GM23338 (cell line): ENCODE measurements at regions not wholly inside any gene's neighbourhood (a gene's known extent, or its start where the extent isn't known, plus 50 kb on each side); places are given as distances from the start of the nearest gene placed in this dataset.

Experiments
- ATAC-seq: fragments of 200-7000 bp; cut with Tn5 transposase; 3 replicates; pipeline ENCODE4 v1.9.1; 2020
- DNase-seq: peaks from one replicate; pipeline ENCODE4 v3.0.0-alpha.2; 2015; ENCODE audit warnings: low spot score
- H2AFZ ChIP-seq: fragments of 200-600 bp; sonication (generic); 2 replicates; pipeline ENCODE4 v1.8.0; 2016; ENCODE audit warnings: antibody characterized with exemption, mild to moderate bottlenecking, moderate library complexity
- H3F3A ChIP-seq: fragments of 200-600 bp; sonication (generic); replicated peaks from 2 replicates; pipeline ENCODE4 v1.8.0; 2017; ENCODE audit warnings: antibody characterized with exemption, mixed run types, low read depth
- H3K27ac ChIP-seq: fragments of 200-600 bp; sonication (generic); 2 replicates; pipeline ENCODE4 v1.6.1; 2016; ENCODE audit warnings: low read depth
- H3K27me3 ChIP-seq: fragments of 200-600 bp; sonication (generic); 2 replicates; pipeline ENCODE4 v1.8.0; 2016; ENCODE audit warnings: mild to moderate bottlenecking, mixed run types, moderate library complexity; ENCODE audit not compliant: insufficient read depth
- H3K36me3 ChIP-seq: fragments of 200-600 bp; sonication (generic); 2 replicates; pipeline ENCODE4 v1.8.0; 2016; ENCODE audit warnings: mild to moderate bottlenecking; ENCODE audit not compliant: insufficient read depth
- H3K4me1 ChIP-seq: fragments of 200-600 bp; sonication (generic); 2 replicates; pipeline ENCODE4 v1.8.0; 2016; ENCODE audit warnings: mild to moderate bottlenecking, moderate library complexity; ENCODE audit not compliant: insufficient read depth
- H3K4me2 ChIP-seq: fragments of 200-600 bp; sonication (generic); 2 replicates; pipeline ENCODE4 v1.7.1; 2017; ENCODE audit warnings: mixed run types
- H3K4me3 ChIP-seq: fragments of 200-600 bp; sonication (generic); 2 replicates; pipeline ENCODE4 v1.6.1; 2016; ENCODE audit warnings: mixed run types
- H3K79me2 ChIP-seq: fragments of 200-600 bp; sonication (generic); replicated peaks from 2 replicates; pipeline ENCODE4 v1.8.0; 2017; ENCODE audit warnings: mild to moderate bottlenecking; ENCODE audit not compliant: insufficient read depth
- H3K9me2 ChIP-seq: fragments of 200-600 bp; sonication (generic); 2 replicates; pipeline ENCODE4 v1.8.0; 2017; ENCODE audit not compliant: insufficient read depth
- H4K20me1 ChIP-seq: fragments of 200-600 bp; sonication (generic); replicated peaks from 2 replicates; pipeline ENCODE4 v1.8.0; 2017; ENCODE audit warnings: mild to moderate bottlenecking; ENCODE audit not compliant: insufficient read depth
- H3K27ac Mint-ChIP-seq: 2 replicates; pipeline ENCODE4 v1.8.0; 2020; ENCODE audit warnings: inconsistent platforms, mild to moderate bottlenecking, moderate library complexity, mixed read lengths
- H3K27me3 Mint-ChIP-seq: 3 replicates; pipeline ENCODE4 v1.8.0; 2022; ENCODE audit warnings: low read depth, mild to moderate bottlenecking, moderate library complexity, mixed read lengths, inconsistent platforms; ENCODE audit not compliant: insufficient read depth, poor library complexity
- H3K36me3 Mint-ChIP-seq: 3 replicates; pipeline ENCODE4 v1.8.0; 2021; ENCODE audit warnings: low read depth, mild to moderate bottlenecking, inconsistent platforms, moderate library complexity, mixed read lengths
- H3K4me1 Mint-ChIP-seq: 3 replicates; pipeline ENCODE4 v1.8.0; 2020; ENCODE audit warnings: mild to moderate bottlenecking, inconsistent platforms, mixed read lengths
- H3K4me3 Mint-ChIP-seq: 3 replicates; pipeline ENCODE4 v1.8.0; 2021; ENCODE audit warnings: moderate library complexity, mild to moderate bottlenecking, inconsistent platforms, mixed read lengths
- H3K9me3 Mint-ChIP-seq: 3 replicates; pipeline ENCODE4 v1.8.0; 2020; ENCODE audit warnings: moderate library complexity, mild to moderate bottlenecking, inconsistent platforms, mixed read lengths
- CREB1 ChIP-seq: fragments of 250-450 bp; sonication (Bioruptor Pico); IDR thresholded peaks from 2 replicates; pipeline ENCODE4 v1.5.0; 2020; ENCODE audit warnings: low read depth, mild to moderate bottlenecking, moderate library complexity
- CTCF ChIP-seq, 2 experiments: fragments of 200-600 bp in 1 of 2; sonication (generic) in 1 of 2; conservative IDR thresholded peaks; 2 replicates each; pipeline versions ENCODE4 v1.5.1 to v1.6.1; 2016 to 2017; ENCODE audit warnings: antibody characterized with exemption in 2 of 2, low read depth in 2 of 2, mild to moderate bottlenecking in 2 of 2, moderate library complexity in 1 of 2
- ETS1 ChIP-seq: IDR thresholded peaks from 2 replicates; pipeline ENCODE4 v1.6.1; 2016; ENCODE audit warnings: antibody characterized with exemption
- EZH2 ChIP-seq: fragments of 200-600 bp; sonication (generic); IDR thresholded peaks from one replicate; pipeline ENCODE4 v1.8.0; 2017; ENCODE audit warnings: antibody characterized with exemption, mild to moderate bottlenecking, low read depth; ENCODE audit not compliant: unreplicated experiment
- EZH2phosphoT487 ChIP-seq: fragments of 200-600 bp; sonication (generic); IDR thresholded peaks from one replicate; pipeline ENCODE4 v1.8.1; 2018; ENCODE audit warnings: antibody characterized with exemption; ENCODE audit not compliant: unreplicated experiment
- JUNB ChIP-seq: IDR thresholded peaks from one replicate; pipeline ENCODE4 v1.6.1; 2016; ENCODE audit warnings: antibody characterized with exemption; ENCODE audit not compliant: unreplicated experiment
- NANOG ChIP-seq: IDR thresholded peaks from 2 replicates; pipeline ENCODE4 v1.6.1; 2016; ENCODE audit warnings: antibody characterized with exemption, borderline replicate concordance
- POLR2AphosphoS5 ChIP-seq: IDR thresholded peaks from 2 replicates; pipeline ENCODE4 v1.6.1; 2016; ENCODE audit warnings: antibody characterized with exemption, low read depth
- REST ChIP-seq: IDR thresholded peaks from one replicate; pipeline ENCODE4 v1.6.1; 2018; ENCODE audit warnings: antibody characterized with exemption; ENCODE audit not compliant: unreplicated experiment
- STAT1 ChIP-seq: IDR thresholded peaks from one replicate; pipeline ENCODE4 v1.6.1; 2016; ENCODE audit warnings: antibody characterized with exemption; ENCODE audit not compliant: unreplicated experiment
- ZNF114 ChIP-seq: fragments of 250-450 bp; sonication (Bioruptor Pico); IDR thresholded peaks from 2 replicates; pipeline ENCODE4 v1.5.0; 2020; ENCODE audit warnings: mild to moderate bottlenecking, moderate library complexity
- ZNF331 ChIP-seq: fragments of 250-450 bp; sonication (Bioruptor Pico); IDR thresholded peaks from 2 replicates; pipeline ENCODE4 v1.5.0; 2020; ENCODE audit warnings: low read depth, mild to moderate bottlenecking, moderate library complexity

- no peaks in the 10 kb centered on the region; the same call in 2 of the 3 replicates for H3K4me1 Mint-ChIP-seq
- H3K27me3 ChIP-seq = no peaks in the 10 kb centered on the region
- no peak overlapping the region for H3K4me2 ChIP-seq
- H3K27me3 Mint-ChIP-seq = no peaks in the 10 kb centered on the region
- no peak overlapping the region for H3K27ac Mint-ChIP-seq
- no peak overlapping the region for H3K27ac ChIP-seq
- no peaks in the 10 kb centered on the region for H3K9me2 ChIP-seq
- H3K4me3 ChIP-seq = no peak overlapping the region
- H3K4me3 Mint-ChIP-seq = no peak overlapping the region
- no peak overlapping the region for H2AFZ ChIP-seq
- H4K20me1 ChIP-seq = no peaks in the 10 kb centered on the region
- H3K36me3 Mint-ChIP-seq = peaks cover 4% of the 10 kb centered on the region; the same call in 1 of the 3 replicates
- no peak for ATAC-seq
- TF ChIP-seq REST = no peak
- TF ChIP-seq ETS1 = no peak
- TF ChIP-seq STAT1 = no peak
- TF ChIP-seq NANOG = no peak
- no peak for TF ChIP-seq EZH2
- TF ChIP-seq ZNF114 (CRISPR knock-in tag) = no peak
- TF ChIP-seq ZNF331 (CRISPR knock-in tag) = no peak
- TF ChIP-seq CTCF (conservative IDR thresholded peaks at IDR 0.05; ENCODE audit: low read depth in 2 of 2) = no peak
- TF ChIP-seq JUNB = no peak
- no peak for TF ChIP-seq POLR2AphosphoS5
- no peak for TF ChIP-seq EZH2phosphoT487
- no peak for TF ChIP-seq CREB1 (CRISPR knock-in tag)
- H3K36me3 ChIP-seq = peaks cover 11% of the 10 kb centered on the region
- no peak for DNase-seq
- no peaks in the 10 kb centered on the region for H3K4me1 ChIP-seq
- H3K9me3 Mint-ChIP-seq = peaks cover 7% of the 10 kb centered on the region; the same call in 2 of the 3 replicates
- H3K79me2 ChIP-seq = no peaks in the 10 kb centered on the region
- no peaks in the 10 kb centered on the region for H3F3A ChIP-seq
Measured at GRCh38 chr4:164345756-164346155, 408.2 kb upstream of the SMIM31 start.
